ENCODE measurements at regions not wholly inside any gene's neighbourhood (a gene's known extent, or its start where the extent isn't known, plus 50 kb on each side); places are given as distances from the start of the nearest gene placed in this dataset.

DNA sequence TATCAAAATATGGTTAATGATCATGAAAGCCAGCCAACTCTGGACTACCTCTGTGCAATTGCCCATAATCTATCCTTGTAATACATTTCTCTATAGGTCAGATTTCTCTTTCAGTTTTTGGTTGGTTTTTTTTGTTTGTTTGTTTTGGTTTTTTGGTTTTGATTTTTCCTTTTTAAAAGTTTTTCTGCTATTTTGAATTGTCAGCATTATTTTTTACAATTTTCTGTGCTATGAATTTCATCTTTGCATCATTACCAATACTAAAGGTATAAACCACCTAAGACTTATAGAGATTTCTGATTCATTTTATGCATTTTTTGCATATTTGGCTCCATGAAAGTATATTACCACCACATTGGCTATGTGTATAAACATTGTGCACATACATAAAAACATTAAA, 799.6 kb downstream of the ADGRL2 start:
- no peak overlapping the region for H3K27ac ChIP-seq
- no peaks in the 10 kb centered on the region for H3K27me3 ChIP-seq
- TF ChIP-seq, protein P1, sequence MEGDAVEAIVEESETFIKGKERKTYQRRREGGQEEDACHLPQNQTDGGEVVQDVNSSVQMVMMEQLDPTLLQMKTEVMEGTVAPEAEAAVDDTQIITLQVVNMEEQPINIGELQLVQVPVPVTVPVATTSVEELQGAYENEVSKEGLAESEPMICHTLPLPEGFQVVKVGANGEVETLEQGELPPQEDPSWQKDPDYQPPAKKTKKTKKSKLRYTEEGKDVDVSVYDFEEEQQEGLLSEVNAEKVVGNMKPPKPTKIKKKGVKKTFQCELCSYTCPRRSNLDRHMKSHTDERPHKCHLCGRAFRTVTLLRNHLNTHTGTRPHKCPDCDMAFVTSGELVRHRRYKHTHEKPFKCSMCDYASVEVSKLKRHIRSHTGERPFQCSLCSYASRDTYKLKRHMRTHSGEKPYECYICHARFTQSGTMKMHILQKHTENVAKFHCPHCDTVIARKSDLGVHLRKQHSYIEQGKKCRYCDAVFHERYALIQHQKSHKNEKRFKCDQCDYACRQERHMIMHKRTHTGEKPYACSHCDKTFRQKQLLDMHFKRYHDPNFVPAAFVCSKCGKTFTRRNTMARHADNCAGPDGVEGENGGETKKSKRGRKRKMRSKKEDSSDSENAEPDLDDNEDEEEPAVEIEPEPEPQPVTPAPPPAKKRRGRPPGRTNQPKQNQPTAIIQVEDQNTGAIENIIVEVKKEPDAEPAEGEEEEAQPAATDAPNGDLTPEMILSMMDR (IDR thresholded peaks at IDR 0.05), result no peak
- TF ChIP-seq POLR2A (IDR thresholded peaks at IDR 0.05), result no peak
- no peaks in the 10 kb centered on the region for H3K9me3 ChIP-seq
- ATAC-seq (no peak), DNase-seq (no peak)
- no peaks in the 10 kb centered on the region for H3K4me1 ChIP-seq
- intact Hi-C loops (cut with DNase I), result no loop called here
- no peaks in the 10 kb centered on the region for H3K36me3 ChIP-seq
- no peak overlapping the region for H3K4me3 ChIP-seq

DNA sequence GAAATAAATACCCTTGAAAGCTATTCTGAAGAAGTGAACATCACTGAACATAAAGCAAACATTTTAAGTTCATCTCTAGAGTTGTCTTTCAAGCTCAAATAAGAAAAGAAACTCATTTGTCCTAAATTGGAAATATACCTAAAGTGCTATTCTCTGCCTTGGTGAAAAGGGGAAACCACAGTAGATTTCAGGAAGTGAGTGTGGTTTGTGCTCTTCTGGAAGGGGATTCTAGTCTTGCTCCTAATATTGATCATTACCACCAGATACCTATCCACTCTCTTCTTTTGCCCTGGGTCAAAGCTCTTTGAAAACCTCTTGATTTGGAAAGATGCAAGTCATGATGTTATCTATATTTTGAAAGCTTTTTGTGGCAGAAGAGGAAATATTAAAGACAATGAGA, 798.1 kb downstream of the ADGRL2 start:
- no peaks in the 10 kb centered on the region for H3K27me3 ChIP-seq
- no peak overlapping the region for H3K27ac ChIP-seq
- DNase-seq (no peak), ATAC-seq (no peak)
- no peaks in the 10 kb centered on the region for H3K36me3 ChIP-seq
- intact Hi-C loops (cut with DNase I), result no loop called here
- H3K9me3 ChIP-seq, result no peaks in the 10 kb centered on the region
- no peaks in the 10 kb centered on the region for H3K4me1 ChIP-seq
- no peak overlapping the region for H3K4me3 ChIP-seq
- no peak for TF ChIP-seq POLR2A (IDR thresholded peaks at IDR 0.05)
- TF ChIP-seq, protein P1 (IDR thresholded peaks at IDR 0.05), result no peak

DNA sequence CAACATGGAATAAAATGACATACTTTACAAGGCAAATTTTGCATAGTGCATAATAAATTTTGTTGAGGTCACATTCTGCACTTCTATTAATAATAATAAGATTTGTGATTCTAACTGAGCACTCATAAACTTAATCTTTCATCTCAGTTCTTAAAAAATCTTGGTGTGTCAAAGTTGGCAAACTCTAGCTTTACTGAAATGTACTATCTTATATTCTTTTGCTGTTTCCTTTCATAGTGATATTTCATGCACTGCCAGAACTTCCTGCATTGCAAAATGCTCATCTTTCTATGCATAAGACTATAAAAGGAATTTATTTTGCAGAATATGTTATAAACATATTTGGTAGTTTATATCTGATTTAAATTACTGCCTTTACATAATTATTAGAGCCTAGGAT, 797.6 kb downstream of the ADGRL2 start:
- TF ChIP-seq, protein P1 (IDR thresholded peaks at IDR 0.05), result no peak
- no peak for TF ChIP-seq POLR2A (IDR thresholded peaks at IDR 0.05)
- DNase-seq (no peak), ATAC-seq (no peak)
- Histone ChIP-seq H3K27ac (no peak overlapping the region), H3K36me3 (no peaks in the 10 kb centered on the region), H3K4me3 (no peak overlapping the region), H3K27me3 (no peaks in the 10 kb centered on the region), H3K9me3 (no peaks in the 10 kb centered on the region), H3K4me1 (no peaks in the 10 kb centered on the region)
- intact Hi-C loops (cut with DNase I), result no loop called here

DNA sequence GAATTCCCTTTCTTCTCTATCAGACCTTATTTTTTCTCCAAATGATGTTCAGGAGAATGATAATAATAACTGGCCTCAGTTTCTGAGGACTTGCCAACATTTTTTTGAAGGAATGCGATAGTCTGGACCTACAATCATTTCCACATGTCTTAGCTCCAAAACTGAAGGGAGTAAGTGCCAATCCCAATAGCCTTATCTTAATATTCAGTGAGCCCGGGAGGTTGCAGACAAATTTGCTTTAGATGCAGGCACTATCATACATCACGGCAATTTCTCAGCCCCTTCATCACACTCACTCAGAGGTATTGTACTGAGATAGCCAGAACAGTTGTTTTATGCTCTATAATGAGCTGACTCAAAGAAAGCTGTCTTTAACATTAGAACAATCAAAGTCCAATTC, 796.9 kb downstream of the ADGRL2 start:
- Histone ChIP-seq H3K36me3 (no peaks in the 10 kb centered on the region), H3K27me3 (no peaks in the 10 kb centered on the region), H3K27ac (no peak overlapping the region), H3K4me1 (no peaks in the 10 kb centered on the region), H3K9me3 (no peaks in the 10 kb centered on the region), H3K4me3 (no peak overlapping the region)
- TF ChIP-seq, protein P1 (IDR thresholded peaks at IDR 0.05), result no peak
- no peak for TF ChIP-seq POLR2A (IDR thresholded peaks at IDR 0.05)
- ATAC-seq (no peak), DNase-seq (no peak)
- intact Hi-C loops (cut with DNase I), result no loop called here
- whole genome bisulfite sequencing, 4 donors, result 37 to 50% (median 41%) methylated on average over 3 of the region's 3 CpGs
